ENCODE measurements at regions not wholly inside any gene's neighbourhood (a gene's known extent, or its start where the extent isn't known, plus 50 kb on each side); places are given as distances from the start of the nearest gene placed in this dataset.

DNA sequence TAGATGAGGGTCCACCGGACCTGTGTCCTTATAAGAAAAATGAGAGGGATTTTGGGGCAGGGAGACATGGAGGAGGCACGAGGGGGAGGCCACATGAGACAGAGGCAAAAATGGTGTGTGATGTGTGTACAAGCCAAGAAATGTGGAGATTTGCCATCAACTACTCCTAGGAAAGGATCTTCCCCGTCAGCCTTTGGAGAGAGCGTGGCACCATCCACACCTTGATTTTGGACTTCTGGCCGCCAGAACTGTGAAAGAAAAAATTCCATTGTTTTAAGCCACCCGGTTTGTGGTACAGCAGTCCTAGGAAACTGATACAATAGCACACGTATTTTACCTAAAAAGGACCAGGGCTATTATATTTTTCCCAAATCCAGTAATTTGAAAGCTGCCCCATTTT is 829.0 kb upstream of the SALL3 start:
- TF ChIP-seq, protein P1, sequence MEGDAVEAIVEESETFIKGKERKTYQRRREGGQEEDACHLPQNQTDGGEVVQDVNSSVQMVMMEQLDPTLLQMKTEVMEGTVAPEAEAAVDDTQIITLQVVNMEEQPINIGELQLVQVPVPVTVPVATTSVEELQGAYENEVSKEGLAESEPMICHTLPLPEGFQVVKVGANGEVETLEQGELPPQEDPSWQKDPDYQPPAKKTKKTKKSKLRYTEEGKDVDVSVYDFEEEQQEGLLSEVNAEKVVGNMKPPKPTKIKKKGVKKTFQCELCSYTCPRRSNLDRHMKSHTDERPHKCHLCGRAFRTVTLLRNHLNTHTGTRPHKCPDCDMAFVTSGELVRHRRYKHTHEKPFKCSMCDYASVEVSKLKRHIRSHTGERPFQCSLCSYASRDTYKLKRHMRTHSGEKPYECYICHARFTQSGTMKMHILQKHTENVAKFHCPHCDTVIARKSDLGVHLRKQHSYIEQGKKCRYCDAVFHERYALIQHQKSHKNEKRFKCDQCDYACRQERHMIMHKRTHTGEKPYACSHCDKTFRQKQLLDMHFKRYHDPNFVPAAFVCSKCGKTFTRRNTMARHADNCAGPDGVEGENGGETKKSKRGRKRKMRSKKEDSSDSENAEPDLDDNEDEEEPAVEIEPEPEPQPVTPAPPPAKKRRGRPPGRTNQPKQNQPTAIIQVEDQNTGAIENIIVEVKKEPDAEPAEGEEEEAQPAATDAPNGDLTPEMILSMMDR (conservative IDR thresholded peaks at IDR 0.05 in 1 of 2, IDR thresholded peaks at IDR 0.05 in 1 of 2; ENCODE audit: low read depth in 1 of 2, low read length in 2 of 2) = no peak
- TF ChIP-seq EZH2 (IDR thresholded peaks at IDR 0.05; ENCODE audit: low read length, missing control alignments) = no peak

Measured in fibroblast of lung (primary cell).